ENCODE measurements at regions not wholly inside any gene's neighbourhood (a gene's known extent, or its start where the extent isn't known, plus 50 kb on each side); places are given as distances from the start of the nearest gene placed in this dataset.

GRCh38 chr3:72371431-72371830, 476.8 kb downstream of the SHQ1 start:
- no peak for DNase-seq
- Histone ChIP-seq H3K27me3 (ENCODE audit: low read depth) (no peaks in the 10 kb centered on the region), H3K9me3 (replicated peaks) (no peaks in the 10 kb centered on the region), H3K27ac (replicated peaks) (no peak overlapping the region), H3K4me1 (no peaks in the 10 kb centered on the region), H3K4me3 (no peak overlapping the region), H3K36me3 (peaks cover under 1% of the 10 kb centered on the region)
- TF ChIP-seq CTCF (IDR thresholded peaks at IDR 0.05; ENCODE audit: borderline replicate concordance): no peak
- intact Hi-C loops (cut with micrococcal nuclease): no loop called here

- TF ChIP-seq CTCF (IDR thresholded peaks at IDR 0.05; ENCODE audit: borderline replicate concordance): no peak
- no peak for DNase-seq
- H3K27ac ChIP-seq (replicated peaks): no peak overlapping the region
- H3K4me3 ChIP-seq: no peak overlapping the region
- no peaks in the 10 kb centered on the region for H3K36me3 ChIP-seq
- H3K4me1 ChIP-seq: no peaks in the 10 kb centered on the region
- intact Hi-C loops (cut with micrococcal nuclease): no loop called here
- H3K27me3 ChIP-seq (ENCODE audit: low read depth): no peaks in the 10 kb centered on the region
- no peaks in the 10 kb centered on the region for H3K9me3 ChIP-seq (replicated peaks)
These were observed 477.3 kb downstream of the SHQ1 start for GRCh38 chr3:72370947-72371346.

GRCh38 chr3:72369681-72370080, 478.6 kb downstream of the SHQ1 start:
- DNase-seq: no peak
- Histone ChIP-seq H3K9me3 (replicated peaks) (no peaks in the 10 kb centered on the region), H3K4me1 (no peaks in the 10 kb centered on the region), H3K4me3 (no peak overlapping the region), H3K36me3 (no peaks in the 10 kb centered on the region), H3K27ac (replicated peaks) (no peak overlapping the region), H3K27me3 (ENCODE audit: low read depth) (no peaks in the 10 kb centered on the region)
- intact Hi-C loops (cut with micrococcal nuclease): no loop called here
- TF ChIP-seq CTCF (IDR thresholded peaks at IDR 0.05; ENCODE audit: borderline replicate concordance): no peak

GRCh38 chr3:72368331-72368975, 479.8 kb downstream of the SHQ1 start:
- H3K27me3 ChIP-seq (ENCODE audit: low read depth): no peaks in the 10 kb centered on the region

GRCh38 chr3:72361990-72362389, 486.3 kb downstream of the SHQ1 start:
- no peak overlapping the region for H3K4me3 ChIP-seq
- peaks cover 7% of the 10 kb centered on the region for H3K27me3 ChIP-seq (ENCODE audit: low read depth)
- H3K9me3 ChIP-seq (replicated peaks): no peaks in the 10 kb centered on the region
- H3K27ac ChIP-seq (replicated peaks): no peak overlapping the region
- intact Hi-C loops (cut with micrococcal nuclease): no loop called here
- no peaks in the 10 kb centered on the region for H3K36me3 ChIP-seq
- TF ChIP-seq CTCF (IDR thresholded peaks at IDR 0.05; ENCODE audit: borderline replicate concordance): no peak
- DNase-seq: no peak
- H3K4me1 ChIP-seq: no peaks in the 10 kb centered on the region

More at GRCh38 chr3:72368331-72368975, 479.8 kb downstream of the SHQ1 start:
- DNase-seq: no peak
- TF ChIP-seq CTCF (IDR thresholded peaks at IDR 0.05; ENCODE audit: borderline replicate concordance): no peak
- H3K27ac ChIP-seq (replicated peaks): no peak overlapping the region
- H3K4me3 ChIP-seq: no peak overlapping the region
- H3K9me3 ChIP-seq (replicated peaks): no peaks in the 10 kb centered on the region
- no peaks in the 10 kb centered on the region for H3K4me1 ChIP-seq
- H3K36me3 ChIP-seq: no peaks in the 10 kb centered on the region
- intact Hi-C loops (cut with micrococcal nuclease): no loop called here
